ENCODE measurements at regions not wholly inside any gene's neighbourhood (a gene's known extent, or its start where the extent isn't known, plus 50 kb on each side); places are given as distances from the start of the nearest gene placed in this dataset.

DNA sequence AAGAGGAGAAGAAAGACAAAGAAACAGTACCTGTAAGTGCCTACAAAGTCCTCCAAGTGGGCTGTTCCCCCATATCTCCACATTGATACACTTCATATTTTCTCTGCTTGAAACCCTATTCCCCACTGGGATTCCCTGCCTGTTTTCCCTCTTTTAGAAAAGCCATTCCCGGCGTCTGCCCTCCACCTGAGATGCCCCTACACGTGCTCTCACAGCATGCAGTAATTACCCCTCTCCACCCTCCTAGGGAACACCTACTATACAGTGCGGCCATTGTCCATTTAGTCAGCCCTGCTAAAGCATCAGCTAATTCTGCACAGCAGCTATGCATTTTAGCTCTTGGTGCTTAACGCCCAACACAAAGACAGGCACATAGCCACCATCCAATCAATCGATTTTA, 135.7 kb upstream of the TIAM1 start:
- H3K4me3 ChIP-seq = no peak overlapping the region
- TF ChIP-seq POLR2A (IDR thresholded peaks at IDR 0.05) = no peak
- TF ChIP-seq, protein P1, sequence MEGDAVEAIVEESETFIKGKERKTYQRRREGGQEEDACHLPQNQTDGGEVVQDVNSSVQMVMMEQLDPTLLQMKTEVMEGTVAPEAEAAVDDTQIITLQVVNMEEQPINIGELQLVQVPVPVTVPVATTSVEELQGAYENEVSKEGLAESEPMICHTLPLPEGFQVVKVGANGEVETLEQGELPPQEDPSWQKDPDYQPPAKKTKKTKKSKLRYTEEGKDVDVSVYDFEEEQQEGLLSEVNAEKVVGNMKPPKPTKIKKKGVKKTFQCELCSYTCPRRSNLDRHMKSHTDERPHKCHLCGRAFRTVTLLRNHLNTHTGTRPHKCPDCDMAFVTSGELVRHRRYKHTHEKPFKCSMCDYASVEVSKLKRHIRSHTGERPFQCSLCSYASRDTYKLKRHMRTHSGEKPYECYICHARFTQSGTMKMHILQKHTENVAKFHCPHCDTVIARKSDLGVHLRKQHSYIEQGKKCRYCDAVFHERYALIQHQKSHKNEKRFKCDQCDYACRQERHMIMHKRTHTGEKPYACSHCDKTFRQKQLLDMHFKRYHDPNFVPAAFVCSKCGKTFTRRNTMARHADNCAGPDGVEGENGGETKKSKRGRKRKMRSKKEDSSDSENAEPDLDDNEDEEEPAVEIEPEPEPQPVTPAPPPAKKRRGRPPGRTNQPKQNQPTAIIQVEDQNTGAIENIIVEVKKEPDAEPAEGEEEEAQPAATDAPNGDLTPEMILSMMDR (IDR thresholded peaks at IDR 0.05) = no peak
- H3K9me3 ChIP-seq = no peaks in the 10 kb centered on the region
- no peak for DNase-seq
- peaks cover 2% of the 10 kb centered on the region for H3K4me1 ChIP-seq
- H3K36me3 ChIP-seq (ENCODE audit: low read depth, missing control alignments) = no peaks in the 10 kb centered on the region
- intact Hi-C loops (cut with DNase I; ENCODE audit: low total_unique reads) = no loop called here
- 81 to 88% methylated on average over 5 to 6 of the region's 6 CpGs for WGBS, 2 donors
- no peaks in the 10 kb centered on the region for H3K27me3 ChIP-seq
- no peak overlapping the region for H3K27ac ChIP-seq

DNA sequence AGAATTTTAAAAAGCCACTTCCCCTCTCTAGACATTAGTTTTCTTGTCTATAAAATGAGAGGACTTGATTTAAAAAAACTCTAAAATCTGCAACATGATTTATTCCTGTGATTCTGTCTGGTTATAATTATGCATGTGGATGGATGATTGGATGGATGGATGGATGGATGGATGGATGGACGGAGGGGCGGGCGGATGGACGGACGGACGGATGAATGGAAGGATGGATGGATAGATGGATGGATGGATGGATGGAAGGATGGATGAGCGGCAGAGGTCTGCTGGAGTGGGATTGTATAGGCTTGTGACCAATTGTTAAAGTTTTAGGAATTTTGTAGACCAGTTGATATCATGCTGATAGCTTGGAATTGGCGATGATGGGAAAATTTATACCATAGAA, 135.2 kb upstream of the TIAM1 start:
- Histone ChIP-seq H3K27me3 (no peaks in the 10 kb centered on the region), H3K4me3 (no peak overlapping the region), H3K9me3 (no peaks in the 10 kb centered on the region), H3K36me3 (ENCODE audit: low read depth, missing control alignments) (no peaks in the 10 kb centered on the region), H3K4me1 (peaks cover 2% of the 10 kb centered on the region), H3K27ac (no peak overlapping the region)
- DNase-seq = no peak
- intact Hi-C loops (cut with DNase I; ENCODE audit: low total_unique reads) = no loop called here
- WGBS, 2 donors = 93 to 97% methylated on average over 8 of the region's 8 CpGs
- TF ChIP-seq, protein P1 (IDR thresholded peaks at IDR 0.05) = no peak
- no peak for TF ChIP-seq POLR2A (IDR thresholded peaks at IDR 0.05)

DNA sequence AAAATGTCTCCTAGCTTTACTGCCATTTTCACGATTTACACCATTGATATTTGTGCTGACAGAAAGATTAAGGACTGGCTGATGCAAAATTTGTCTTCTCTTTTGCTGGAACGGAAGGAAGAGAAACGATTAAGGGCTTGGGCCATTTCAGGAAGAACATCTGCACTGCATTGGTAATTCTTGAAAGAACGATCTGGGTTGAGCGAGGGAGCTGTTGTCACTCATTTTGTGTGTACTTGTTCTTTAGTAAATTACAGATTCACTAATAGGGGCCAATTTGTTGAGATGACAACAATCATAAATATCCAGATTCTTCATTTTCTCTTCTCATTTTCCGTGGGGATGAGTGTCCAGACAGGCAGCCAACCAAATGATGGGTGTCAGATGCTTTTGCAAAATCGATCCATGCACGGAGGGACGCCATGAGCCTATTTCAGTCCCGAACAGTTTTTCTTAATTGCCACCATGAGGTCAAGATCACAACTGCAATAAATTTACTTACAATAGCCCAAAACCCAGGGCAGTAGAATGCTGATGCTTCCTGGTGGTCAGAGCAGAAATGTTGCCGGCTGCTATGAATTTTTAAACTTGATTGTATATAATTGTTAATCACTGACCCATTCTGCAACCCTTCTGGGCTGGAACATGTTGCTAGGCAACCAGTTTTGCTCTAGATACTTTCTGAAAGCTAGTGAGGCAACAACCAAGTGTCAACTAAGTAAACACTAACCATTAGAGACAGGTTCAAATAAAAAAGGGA, 132.4 kb upstream of the TIAM1 start:
- intact Hi-C loops (cut with DNase I; ENCODE audit: low total_unique reads) = no loop called here
- Histone ChIP-seq H3K27ac (no peak overlapping the region), H3K4me3 (no peak overlapping the region), H3K9me3 (no peaks in the 10 kb centered on the region), H3K36me3 (ENCODE audit: low read depth, missing control alignments) (no peaks in the 10 kb centered on the region), H3K27me3 (no peaks in the 10 kb centered on the region), H3K4me1 (no peaks in the 10 kb centered on the region)
- no peak for DNase-seq
- WGBS, 2 donors = 76 to 77% methylated on average over 11 of the region's 11 CpGs
- no peak for TF ChIP-seq POLR2A (IDR thresholded peaks at IDR 0.05)
- TF ChIP-seq, protein P1 (IDR thresholded peaks at IDR 0.05) = peak in 1 of 3 experiments; percentile 9

DNA sequence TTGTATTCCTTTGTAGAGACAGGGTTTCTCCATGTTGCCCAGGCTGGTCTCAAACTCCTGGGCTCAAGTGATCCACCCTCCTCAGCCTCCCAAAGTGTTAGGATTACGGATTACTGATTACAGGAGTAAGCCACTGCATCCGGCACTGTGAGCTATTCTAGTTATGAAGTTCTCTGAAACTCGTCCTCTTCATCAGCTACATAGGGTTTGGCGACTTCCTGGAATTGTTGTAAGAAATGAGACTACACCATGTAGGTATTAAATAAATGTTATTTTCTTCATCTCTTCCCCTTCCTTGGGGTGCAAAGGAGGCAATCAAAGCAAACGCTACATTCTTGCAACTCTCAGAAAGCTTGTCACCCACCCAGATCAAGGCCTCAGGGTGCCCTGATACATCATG, 131.2 kb upstream of the TIAM1 start:
- H3K36me3 ChIP-seq (ENCODE audit: low read depth, missing control alignments) = no peaks in the 10 kb centered on the region
- TF ChIP-seq, protein P1 (IDR thresholded peaks at IDR 0.05) = no peak
- TF ChIP-seq POLR2A (IDR thresholded peaks at IDR 0.05) = no peak
- WGBS, 2 donors = 69 to 77% methylated on average over 5 of the region's 5 CpGs
- intact Hi-C loops (cut with DNase I; ENCODE audit: low total_unique reads) = no loop called here
- H3K27ac ChIP-seq = no peak overlapping the region
- H3K4me3 ChIP-seq = no peak overlapping the region
- no peak for DNase-seq
- H3K9me3 ChIP-seq = no peaks in the 10 kb centered on the region
- no peaks in the 10 kb centered on the region for H3K27me3 ChIP-seq
- no peaks in the 10 kb centered on the region for H3K4me1 ChIP-seq
